OCI-LY1 (cell line): ENCODE measurements at regions not wholly inside any gene's neighbourhood (a gene's known extent, or its start where the extent isn't known, plus 50 kb on each side); places are given as distances from the start of the nearest gene placed in this dataset.

Source experiments
- H2AFZ ChIP-seq: fragments of 200-600 bp; sonication (generic), shearing (Covaris generic); 2 replicates; pipeline ENCODE4 v1.6.0; 2014; ENCODE audit warnings: antibody characterized with exemption, mild to moderate bottlenecking, low read length
- H3F3A ChIP-seq: fragments of 200-600 bp; sonication (generic), shearing (Covaris generic); 2 replicates; pipeline ENCODE4 v1.6.0; 2014; ENCODE audit warnings: mild to moderate bottlenecking, antibody characterized with exemption, low read length, moderate library complexity; ENCODE audit not compliant: insufficient read depth
- H3K27ac ChIP-seq: fragments of 200-600 bp; sonication (generic); 2 replicates; pipeline ENCODE4 v1.5.1; 2014; ENCODE audit warnings: low read length, mixed run types, mild to moderate bottlenecking, low read depth; ENCODE audit not compliant: poor library complexity, severe bottlenecking
- H3K27me3 ChIP-seq: fragments of 200-600 bp; sonication (generic); 2 replicates; pipeline ENCODE4 v1.6.0; 2014; ENCODE audit warnings: antibody characterized with exemption, mild to moderate bottlenecking, low read length, moderate library complexity; ENCODE audit not compliant: insufficient read depth
- H3K36me3 ChIP-seq: fragments of 200-600 bp; sonication (generic); 2 replicates; pipeline ENCODE4 v1.6.1; 2014; ENCODE audit warnings: mild to moderate bottlenecking, antibody characterized with exemption, low read length, moderate library complexity, mixed read lengths; ENCODE audit not compliant: insufficient read depth
- H3K4me1 ChIP-seq: fragments of 200-600 bp; sonication (generic); 2 replicates; pipeline ENCODE4 v1.5.1; 2014; ENCODE audit warnings: mild to moderate bottlenecking, low read length, moderate library complexity; ENCODE audit not compliant: insufficient read depth, severe bottlenecking
- H3K4me2 ChIP-seq: fragments of 200-600 bp; sonication (generic), shearing (Covaris generic); 2 replicates; pipeline ENCODE4 v1.6.1; 2014; ENCODE audit warnings: low read length
- H3K4me3 ChIP-seq: fragments of 200-600 bp; sonication (generic); 2 replicates; pipeline ENCODE4 v1.5.1; 2014; ENCODE audit warnings: low read length, low read depth, mild to moderate bottlenecking, mixed read lengths; ENCODE audit not compliant: poor library complexity, severe bottlenecking
- H3K79me2 ChIP-seq: fragments of 200-600 bp; shearing (Covaris generic); 2 replicates; pipeline ENCODE4 v1.6.1; 2016; ENCODE audit warnings: mixed run types, low read length, mixed read lengths; ENCODE audit not compliant: insufficient read depth
- H3K9ac ChIP-seq: fragments of 200-600 bp; sonication (generic), shearing (Covaris generic); 2 replicates; pipeline ENCODE4 v1.6.1; 2014; ENCODE audit warnings: mild to moderate bottlenecking, low read length, mixed read lengths
- H3K9me2 ChIP-seq: fragments of 200-600 bp; sonication (generic), shearing (Covaris generic); 2 replicates; pipeline ENCODE4 v1.6.1; 2014; ENCODE audit warnings: low read depth, mild to moderate bottlenecking, low read length, mixed read lengths
- H3K9me3 ChIP-seq: fragments of 200-600 bp; shearing (Covaris generic); 2 replicates; pipeline ENCODE4 v1.6.1; 2014; ENCODE audit warnings: low read length, mixed read lengths
- H4K20me1 ChIP-seq: fragments of 200-600 bp; sonication (generic), shearing (Covaris generic); 2 replicates; pipeline ENCODE4 v1.6.0; 2016; ENCODE audit warnings: mild to moderate bottlenecking, low read length; ENCODE audit not compliant: insufficient read depth
- CTCF ChIP-seq: fragments of 200-600 bp; sonication (generic), shearing (Covaris generic); IDR thresholded peaks from 2 replicates; pipeline ENCODE4 v1.5.1; 2017; ENCODE audit warnings: mild to moderate bottlenecking, antibody characterized with exemption, low read length, moderate library complexity, mixed read lengths
- EZH2 ChIP-seq: fragments of 200-600 bp; sonication (generic), shearing (Covaris generic); IDR thresholded peaks from 2 replicates; pipeline ENCODE4 v1.8.0; 2017; ENCODE audit warnings: borderline replicate concordance, mixed run types, mild to moderate bottlenecking, antibody characterized with exemption, low read length, moderate library complexity, mixed read lengths

- Histone ChIP-seq H3K4me1 (no peaks in the 10 kb centered on the region), H3K27ac (no peak overlapping the region), H4K20me1 (no peaks in the 10 kb centered on the region), H3K27me3 (no peaks in the 10 kb centered on the region), H3K9me3 (no peaks in the 10 kb centered on the region), H3F3A (no peaks in the 10 kb centered on the region), H3K9ac (no peak overlapping the region), H3K4me2 (no peak overlapping the region), H3K36me3 (no peaks in the 10 kb centered on the region), H3K79me2 (no peaks in the 10 kb centered on the region), H2AFZ (no peak overlapping the region), H3K4me3 (no peak overlapping the region), H3K9me2 (no peaks in the 10 kb centered on the region)
- TF ChIP-seq EZH2 = no peak
- TF ChIP-seq CTCF = no peak
These were observed 194.6 kb upstream of the CARD18 start for GRCh38 chr11:105334025-105334714.

GRCh38 chr11:105333153-105333552 lies 193.6 kb upstream of the CARD18 start:
- no peak overlapping the region for H3K4me2 ChIP-seq
- TF ChIP-seq CTCF (no peak), EZH2 (no peak)
- no peaks in the 10 kb centered on the region for H3F3A ChIP-seq
- H4K20me1 ChIP-seq = no peaks in the 10 kb centered on the region
- no peak overlapping the region for H3K27ac ChIP-seq
- no peaks in the 10 kb centered on the region for H3K4me1 ChIP-seq
- H3K9me3 ChIP-seq = no peaks in the 10 kb centered on the region
- H3K36me3 ChIP-seq = no peaks in the 10 kb centered on the region
- no peak overlapping the region for H3K4me3 ChIP-seq
- H3K79me2 ChIP-seq = no peaks in the 10 kb centered on the region
- H2AFZ ChIP-seq = no peak overlapping the region
- H3K9ac ChIP-seq = no peak overlapping the region
- H3K9me2 ChIP-seq = no peaks in the 10 kb centered on the region
- H3K27me3 ChIP-seq = no peaks in the 10 kb centered on the region

DNA sequence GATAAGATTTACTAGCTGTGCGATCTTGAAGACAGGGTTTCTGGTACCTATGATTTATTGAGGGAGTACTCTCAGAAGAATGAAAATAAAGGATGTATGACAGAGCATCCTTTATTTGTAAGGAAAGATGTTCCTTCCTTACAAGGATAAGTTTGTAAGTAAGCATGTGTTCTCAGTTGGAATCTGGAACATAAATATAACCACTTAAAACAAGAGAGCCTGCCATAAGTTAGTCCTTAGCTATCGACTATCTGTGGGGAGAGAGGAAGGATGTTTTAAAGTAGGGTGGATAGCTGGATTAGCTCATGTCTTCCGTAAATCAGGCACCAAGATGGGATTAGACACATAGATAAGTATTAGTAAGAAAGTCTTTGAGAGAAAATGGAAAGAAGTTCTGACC lies 192.6 kb upstream of the CARD18 start:
- Histone ChIP-seq H2AFZ (no peak overlapping the region), H3K4me3 (no peak overlapping the region), H3K4me2 (no peak overlapping the region), H3F3A (no peaks in the 10 kb centered on the region), H3K27ac (no peak overlapping the region), H3K4me1 (no peaks in the 10 kb centered on the region), H3K79me2 (no peaks in the 10 kb centered on the region), H3K27me3 (no peaks in the 10 kb centered on the region), H3K9me2 (no peaks in the 10 kb centered on the region), H3K36me3 (no peaks in the 10 kb centered on the region), H3K9ac (no peak overlapping the region), H4K20me1 (no peaks in the 10 kb centered on the region), H3K9me3 (no peaks in the 10 kb centered on the region)
- TF ChIP-seq EZH2 = no peak
- no peak for TF ChIP-seq CTCF
